ENCODE measurements at regions not wholly inside any gene's neighbourhood (a gene's known extent, or its start where the extent isn't known, plus 50 kb on each side); places are given as distances from the start of the nearest gene placed in this dataset.

DNA sequence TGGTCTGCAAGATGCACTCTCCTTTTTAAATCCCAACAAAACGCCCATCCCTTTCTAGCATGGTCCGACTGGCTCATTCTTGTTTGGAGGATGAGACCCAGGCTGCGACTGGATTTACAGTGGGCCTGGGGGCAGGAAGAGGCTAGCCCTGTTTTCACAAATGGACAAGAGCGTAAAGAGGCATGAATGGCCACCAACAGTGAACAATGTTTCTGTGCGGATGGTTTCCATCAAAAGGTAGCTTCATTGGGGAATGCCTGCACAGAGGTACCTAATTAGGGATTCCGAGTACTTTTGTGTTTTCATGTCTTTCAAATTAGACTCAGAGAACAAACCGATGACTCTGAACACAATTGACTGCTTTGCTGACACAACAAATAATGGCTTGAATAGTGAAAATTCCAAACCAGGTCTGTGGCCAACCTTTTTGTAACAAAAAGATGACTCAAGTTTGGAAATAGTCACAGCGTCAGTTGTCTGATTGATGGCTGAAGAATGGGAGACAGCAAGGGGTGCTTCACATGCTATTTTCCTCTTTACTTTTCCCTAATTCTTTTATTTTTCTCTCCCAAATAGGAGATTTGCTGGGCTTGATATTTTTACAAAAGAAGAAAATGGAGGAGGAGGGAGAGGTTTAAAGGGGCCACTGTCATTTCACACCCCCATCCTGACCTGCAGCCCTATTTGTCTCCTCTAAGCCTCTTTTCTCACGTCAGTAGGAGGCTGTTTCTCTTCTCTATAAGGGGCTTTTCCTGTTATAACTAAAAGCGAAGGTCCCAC is 208.1 kb upstream of the S1PR3 start:
- TF ChIP-seq CTCF (IDR thresholded peaks at IDR 0.05; ENCODE audit: control extremely low read depth, extremely low read depth, low read depth, missing control alignments), result no peak
- ChIA-PET CTCF (no interaction called here), POLR2A (no interaction called here)
- no peak for DNase-seq (ENCODE audit: extremely low spot score)

- POLR2A ChIA-PET, result no interaction called here
- no peak for TF ChIP-seq CTCF (IDR thresholded peaks at IDR 0.05; ENCODE audit: control extremely low read depth, extremely low read depth, low read depth, missing control alignments)
- DNase-seq (ENCODE audit: extremely low spot score), result no peak
- CTCF ChIA-PET, result no interaction called here
These were observed 207.6 kb upstream of the S1PR3 start for GRCh38 chr9:88783711-88784083.

- POLR2A ChIA-PET, result no interaction called here
- TF ChIP-seq CTCF (IDR thresholded peaks at IDR 0.05; ENCODE audit: control extremely low read depth, extremely low read depth, low read depth, missing control alignments), result no peak
- CTCF ChIA-PET, result no interaction called here
- no peak for DNase-seq (ENCODE audit: extremely low spot score)
These were observed 206.3 kb upstream of the S1PR3 start for GRCh38 chr9:88784960-88785359.

DNA sequence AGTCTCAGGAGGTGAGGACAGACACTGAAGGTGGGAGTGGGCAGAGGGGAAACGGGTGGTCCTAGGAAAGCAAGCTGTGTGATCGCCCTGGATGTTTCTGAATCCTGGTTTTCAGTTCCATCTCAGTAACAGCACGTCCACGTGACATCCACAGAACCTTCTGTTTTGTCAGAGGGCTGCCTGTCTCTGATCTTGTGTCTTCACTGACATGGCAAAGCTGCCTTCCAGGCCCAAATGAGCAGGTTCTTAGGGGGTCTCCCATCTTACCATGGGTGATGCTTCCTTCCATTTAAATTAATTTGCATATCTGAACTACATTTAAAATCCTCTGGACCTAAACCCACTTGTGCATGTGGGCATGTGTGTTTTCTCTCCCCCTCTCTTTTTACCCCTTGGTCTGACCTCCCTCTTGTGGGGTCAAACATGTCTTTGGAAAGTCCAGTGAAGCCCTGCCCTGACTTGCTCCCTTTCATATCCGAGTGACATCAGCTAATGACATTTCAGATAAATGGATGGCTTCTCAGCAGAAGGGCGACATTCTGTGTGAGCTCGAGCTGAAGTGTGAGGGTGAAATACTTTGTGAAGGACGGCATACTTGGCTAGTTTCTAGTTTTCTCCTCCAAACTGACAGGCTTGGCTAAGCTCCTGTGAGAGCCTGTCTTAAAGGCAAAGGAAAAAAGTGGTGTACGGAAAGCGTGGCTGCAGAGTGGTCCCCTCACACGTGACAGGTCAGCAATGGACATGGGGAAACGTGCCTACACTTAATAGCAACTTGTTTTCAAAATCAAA is 204.8 kb upstream of the S1PR3 start:
- CTCF ChIA-PET, result no interaction called here
- POLR2A ChIA-PET, result no interaction called here

DNA sequence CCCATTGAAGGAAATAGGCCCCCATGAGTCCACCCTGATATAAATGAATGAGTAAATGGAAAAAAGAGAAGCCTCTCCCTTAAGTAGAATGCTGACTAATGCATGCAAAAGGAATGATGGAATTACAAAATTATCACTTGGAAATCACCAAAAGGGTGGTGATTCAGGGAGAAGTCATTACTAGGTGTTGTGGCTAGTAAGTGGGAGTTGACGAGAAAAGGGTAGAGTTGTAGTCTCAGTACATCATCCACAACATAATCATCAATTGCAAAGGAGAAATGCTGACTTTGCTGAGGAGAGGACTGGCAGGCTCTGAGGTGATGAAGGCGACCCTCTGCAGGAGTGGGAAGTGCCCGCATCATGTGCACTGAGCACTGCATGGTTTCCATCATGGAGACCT is 201.5 kb upstream of the S1PR3 start:
- no peak for DNase-seq (ENCODE audit: extremely low spot score)
- ChIA-PET CTCF (no interaction called here), POLR2A (no interaction called here)
- TF ChIP-seq CTCF (IDR thresholded peaks at IDR 0.05; ENCODE audit: control extremely low read depth, extremely low read depth, low read depth, missing control alignments), result no peak

More for the DNA sequence above, 204.8 kb upstream of the S1PR3 start:
- DNase-seq (ENCODE audit: extremely low spot score), result no peak
- TF ChIP-seq CTCF (IDR thresholded peaks at IDR 0.05; ENCODE audit: control extremely low read depth, extremely low read depth, low read depth, missing control alignments), result no peak

- POLR2A ChIA-PET, result no interaction called here
- DNase-seq (ENCODE audit: extremely low spot score), result no peak
- TF ChIP-seq CTCF (IDR thresholded peaks at IDR 0.05; ENCODE audit: control extremely low read depth, extremely low read depth, low read depth, missing control alignments), result no peak
- CTCF ChIA-PET, result no interaction called here
These were observed 200.0 kb upstream of the S1PR3 start for GRCh38 chr9:88791105-88791805.

Data from GM10248 (cell line).